GM18907 (cell line): ENCODE measurements at regions not wholly inside any gene's neighbourhood (a gene's known extent, or its start where the extent isn't known, plus 50 kb on each side); places are given as distances from the start of the nearest gene placed in this dataset.

ENCODE experiments used
- ATAC-seq: cut with Tn5 transposase; IDR thresholded peaks from one replicate; pipeline ENCODE4 v1.9.1; 2021; ENCODE audit warnings: mild to moderate bottlenecking, moderate library complexity; ENCODE audit not compliant: unreplicated experiment

DNA sequence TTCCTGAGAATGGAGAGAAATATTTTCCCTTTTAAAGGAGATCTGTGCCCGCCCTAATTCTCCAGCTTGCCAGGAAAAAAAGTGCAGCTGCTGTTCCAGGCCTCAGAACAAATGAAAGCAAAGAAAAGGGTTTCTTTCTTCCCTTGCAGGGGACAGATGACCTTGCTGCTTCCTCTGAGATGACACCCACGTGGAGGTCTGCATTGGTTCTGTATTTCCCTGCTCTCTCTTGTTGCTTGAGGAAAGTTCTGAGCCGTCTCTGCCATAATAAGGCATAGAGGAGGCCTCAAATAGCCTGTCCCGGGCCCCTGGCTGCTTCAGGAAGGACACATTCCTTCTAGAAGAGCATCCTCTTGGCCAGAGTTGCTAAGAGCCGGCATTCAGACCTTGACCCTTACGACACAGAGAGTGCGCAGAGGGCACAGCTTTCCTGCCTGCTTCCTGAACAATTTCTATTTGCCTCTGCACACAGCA, 501.8 kb upstream of the SULF2 start:
- ATAC-seq, result no peak

DNA sequence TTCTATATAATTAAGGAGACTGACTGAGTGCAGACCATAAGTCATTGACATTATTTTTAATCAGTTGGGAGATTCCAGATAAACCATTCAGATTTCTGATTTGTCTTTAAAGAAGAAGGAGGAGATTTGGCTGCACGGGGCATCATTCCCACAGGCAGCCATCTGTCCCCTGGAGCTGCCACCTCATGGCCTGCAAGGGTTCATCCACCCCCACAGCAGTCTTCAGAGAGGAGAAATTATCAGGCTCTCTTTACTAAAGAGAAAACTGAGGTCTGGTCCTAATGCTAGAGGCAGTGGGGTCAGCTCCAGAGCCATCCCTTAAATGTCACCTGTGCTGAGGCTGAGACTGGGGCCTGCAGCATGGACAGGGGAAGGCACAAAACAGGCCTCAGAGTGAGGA, 501.3 kb upstream of the SULF2 start:
- no peak for ATAC-seq

DNA sequence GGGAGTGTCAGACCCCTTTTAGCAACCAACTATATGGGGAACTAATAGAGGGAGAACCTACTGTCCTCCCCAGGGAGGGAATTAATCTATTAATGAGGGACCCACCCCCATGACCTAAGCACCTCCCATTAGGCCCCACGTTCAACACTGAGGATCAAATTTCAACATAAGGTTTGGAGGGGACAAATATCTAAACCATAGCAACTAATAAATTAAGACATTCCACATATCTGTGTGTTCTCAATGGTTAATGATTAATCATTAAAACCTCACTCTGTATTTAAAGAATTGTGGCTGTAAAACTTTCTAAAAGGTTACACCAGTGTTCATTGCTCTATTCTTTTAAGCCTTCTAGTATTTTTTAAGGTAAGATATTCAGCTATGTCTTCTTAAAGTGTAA, 500.4 kb upstream of the SULF2 start:
- no peak for ATAC-seq

DNA sequence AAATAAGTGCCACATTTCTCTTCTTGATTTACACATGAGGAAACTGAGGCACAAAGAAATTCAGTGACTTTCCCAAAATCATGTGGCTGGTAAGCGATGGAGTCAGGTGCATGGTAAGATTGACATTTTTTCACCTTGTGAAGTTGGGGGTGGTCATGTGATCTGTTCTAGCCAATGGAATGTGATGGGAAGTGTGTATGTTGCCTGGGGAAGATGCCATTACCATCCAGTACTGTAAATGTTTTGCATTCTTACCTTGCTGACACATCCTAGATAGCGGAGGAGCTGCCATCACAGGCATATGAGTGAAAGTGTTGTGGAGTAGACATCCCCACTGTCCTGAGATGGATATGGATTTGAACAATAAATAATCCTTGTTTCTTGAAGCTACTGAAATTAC, 499.6 kb upstream of the SULF2 start:
- ATAC-seq, result no peak

DNA sequence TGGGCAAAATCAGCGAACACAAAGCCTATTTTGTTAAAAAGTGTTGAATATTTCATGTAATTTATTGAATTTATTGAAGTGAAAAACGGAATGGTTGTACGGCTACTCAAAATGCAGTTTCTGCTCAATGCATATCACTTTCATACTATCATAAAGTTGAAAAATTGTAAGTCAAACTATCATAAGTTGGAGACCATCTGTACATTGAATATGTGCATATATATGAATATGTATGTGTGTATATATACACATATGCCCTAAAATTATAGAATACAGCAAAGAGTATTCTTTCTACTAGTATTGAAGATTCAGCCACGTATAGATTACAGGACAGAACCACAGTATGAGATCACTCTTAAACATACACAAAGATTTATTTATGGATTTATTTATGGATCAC, 499.0 kb upstream of the SULF2 start:
- no peak for ATAC-seq

DNA sequence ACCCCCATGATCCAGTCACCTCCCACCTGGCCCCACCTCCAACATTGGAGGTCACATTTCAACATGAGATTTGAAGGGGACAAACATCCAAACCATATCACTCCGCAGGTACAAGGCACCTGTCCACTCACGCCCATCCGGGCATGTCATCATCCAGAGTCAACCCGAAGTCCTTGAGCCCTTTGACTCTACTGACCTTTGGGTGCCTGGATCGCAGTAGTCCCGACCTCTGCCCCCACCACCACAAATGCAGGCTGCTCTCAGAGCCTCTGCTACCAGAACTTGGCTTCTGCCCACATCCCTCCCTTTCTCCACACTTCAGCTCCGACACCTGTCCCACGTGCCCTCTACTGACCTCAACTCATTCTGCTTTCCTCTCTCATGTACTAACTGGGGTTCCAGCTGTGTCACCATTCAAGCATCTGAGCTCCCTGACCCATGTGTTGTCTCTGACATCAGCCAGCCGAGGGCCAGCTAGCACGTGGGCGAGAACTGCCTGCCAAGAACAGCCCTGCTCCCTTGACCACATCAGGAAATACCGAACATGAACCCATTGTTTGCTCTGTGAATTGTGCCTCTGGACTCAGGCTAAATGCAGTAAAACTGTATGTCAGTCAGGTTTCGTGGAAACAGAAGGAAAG, 498.3 kb upstream of the SULF2 start:
- no peak for ATAC-seq

DNA sequence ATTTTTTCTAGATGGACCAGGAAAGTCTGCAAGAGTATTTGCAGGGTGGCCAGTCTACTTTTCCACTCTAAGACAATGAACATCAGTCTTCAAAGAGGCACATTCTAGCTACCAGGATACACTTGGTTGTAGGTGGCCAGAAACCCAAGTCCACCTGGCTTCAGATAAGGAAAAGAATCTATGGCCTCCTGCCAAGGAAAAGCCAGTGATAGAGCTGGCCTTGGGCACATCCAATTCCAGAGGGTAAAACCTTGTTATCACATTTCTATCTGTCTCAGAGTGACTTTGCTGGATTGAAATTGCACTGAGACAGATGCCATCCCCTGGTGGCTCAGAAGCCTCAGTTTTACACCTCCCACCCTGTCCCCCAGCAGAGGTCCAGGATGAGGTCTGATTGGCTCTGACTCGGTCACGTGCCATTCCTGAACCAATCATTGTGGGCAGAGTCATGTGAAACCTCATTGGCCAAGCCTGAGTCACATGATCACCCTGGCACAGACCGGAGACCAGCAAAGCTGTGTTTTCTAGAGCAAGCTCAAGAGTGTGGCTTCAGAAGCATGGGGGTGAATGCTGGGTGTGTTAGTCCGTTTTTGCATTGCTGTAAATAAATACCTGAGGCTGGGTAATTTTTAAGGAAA, 497.4 kb upstream of the SULF2 start:
- ATAC-seq, result no peak

DNA sequence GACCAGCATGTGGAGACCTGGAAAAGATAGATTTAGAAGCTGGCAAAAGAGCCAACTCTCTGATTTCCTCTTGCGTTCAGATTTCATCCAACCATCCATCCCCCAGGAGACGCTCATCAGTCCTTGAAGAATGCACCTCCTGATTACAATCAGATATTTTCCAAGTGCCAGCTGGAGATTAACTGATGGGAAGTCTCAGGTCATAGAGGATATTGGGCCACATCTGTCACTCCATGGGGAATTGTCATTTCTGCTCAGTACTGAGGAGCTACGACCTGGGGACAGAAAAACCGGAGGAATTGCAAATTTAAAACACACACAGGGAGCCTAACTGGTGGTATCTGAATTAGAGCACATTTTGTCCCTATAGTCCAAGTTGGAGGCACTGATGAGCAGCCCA, 496.2 kb upstream of the SULF2 start:
- no peak for ATAC-seq

DNA sequence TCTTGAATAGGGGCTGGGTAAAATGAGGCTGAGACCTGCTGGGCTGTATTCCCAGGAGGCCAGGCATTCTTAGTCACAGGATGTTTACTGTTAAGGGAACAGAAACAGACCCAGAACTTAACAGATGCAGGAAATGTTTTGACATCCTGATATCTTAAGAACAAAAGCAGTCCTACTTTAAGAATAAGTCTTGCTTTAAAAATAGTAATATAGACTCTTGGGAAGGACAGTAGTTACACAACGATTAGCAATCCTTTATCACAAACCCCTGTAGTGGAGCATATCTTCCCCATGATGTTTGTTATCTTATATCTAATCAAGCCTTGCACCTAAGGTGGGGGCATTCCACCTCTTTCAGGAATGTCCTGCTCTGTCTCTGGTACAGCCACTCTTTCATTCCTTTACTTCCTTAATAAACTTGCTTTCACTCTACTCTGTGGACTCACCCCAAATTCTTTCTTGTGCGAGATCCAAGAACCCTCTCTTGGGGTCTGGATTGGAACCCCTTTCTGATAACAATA, 493.7 kb upstream of the SULF2 start:
- ATAC-seq, result no peak

DNA sequence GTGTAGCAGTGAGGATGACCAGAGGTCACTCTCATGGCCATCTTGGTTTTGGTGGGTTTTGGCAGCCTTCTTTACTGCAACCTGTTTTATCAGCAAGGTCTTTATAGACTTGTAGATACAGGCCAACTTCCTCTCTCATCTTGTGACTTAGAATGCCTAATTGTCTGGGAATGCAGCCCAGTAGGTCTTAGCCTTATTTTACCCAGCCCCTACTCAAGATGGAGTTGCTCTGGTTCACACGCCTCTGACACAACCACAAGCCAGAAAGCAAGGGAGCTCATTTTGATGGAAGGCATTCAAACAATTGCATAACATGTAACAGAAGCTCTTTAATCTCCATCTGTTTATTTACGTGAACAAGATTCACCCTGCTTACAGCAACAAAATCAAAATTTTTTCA, 492.0 kb upstream of the SULF2 start:
- no peak for ATAC-seq

DNA sequence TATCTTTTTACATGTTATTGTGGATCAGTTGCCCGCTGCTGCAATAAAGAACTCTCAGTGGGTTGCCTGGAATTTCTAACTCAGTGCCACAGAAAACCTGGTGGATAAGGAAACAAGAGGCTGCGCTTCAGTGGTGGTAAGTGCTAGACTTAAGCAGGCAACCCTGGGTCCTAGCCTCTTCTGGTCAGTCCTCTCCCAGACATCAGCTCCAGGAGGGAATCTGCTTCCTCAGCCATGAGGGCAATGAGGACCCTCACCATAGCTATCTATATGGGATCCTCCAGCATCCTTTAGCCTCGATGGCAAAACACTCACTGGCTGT, 490.7 kb upstream of the SULF2 start:
- no peak for ATAC-seq

DNA sequence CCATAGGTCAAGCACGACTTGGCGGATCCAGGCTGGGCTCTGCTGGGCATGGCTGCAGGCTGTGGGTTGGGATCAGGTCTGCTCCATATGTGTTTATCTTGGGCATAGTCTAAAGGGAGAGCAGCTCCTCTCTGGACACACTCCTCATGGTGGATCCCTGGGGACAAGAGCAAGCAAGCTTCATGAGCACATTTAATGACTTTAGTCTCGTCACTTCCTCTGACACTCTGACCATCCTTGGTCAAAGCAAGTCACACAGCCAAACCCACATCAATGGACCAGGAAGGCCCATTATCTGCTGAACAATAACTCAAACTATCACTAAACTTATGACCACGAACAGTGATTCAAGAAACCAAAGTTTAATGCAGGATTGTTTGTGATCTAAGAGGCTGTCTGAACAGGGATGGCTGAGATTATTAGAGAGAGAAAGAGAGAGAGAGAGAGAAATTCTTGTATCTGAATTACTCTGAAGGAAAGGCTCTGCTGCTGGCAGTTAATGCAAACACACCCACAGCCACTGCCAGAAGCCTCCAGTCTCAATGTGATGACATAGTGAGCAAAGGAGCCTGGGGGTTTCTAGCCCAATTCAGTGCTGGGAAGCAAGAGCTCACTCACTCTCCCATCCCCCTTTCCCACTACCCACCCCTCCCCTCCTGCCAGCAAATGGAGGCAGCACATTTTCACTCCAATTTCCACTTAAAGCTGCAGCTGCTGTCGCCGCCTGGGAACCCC, 490.2 kb upstream of the SULF2 start:
- ATAC-seq, result no peak

DNA sequence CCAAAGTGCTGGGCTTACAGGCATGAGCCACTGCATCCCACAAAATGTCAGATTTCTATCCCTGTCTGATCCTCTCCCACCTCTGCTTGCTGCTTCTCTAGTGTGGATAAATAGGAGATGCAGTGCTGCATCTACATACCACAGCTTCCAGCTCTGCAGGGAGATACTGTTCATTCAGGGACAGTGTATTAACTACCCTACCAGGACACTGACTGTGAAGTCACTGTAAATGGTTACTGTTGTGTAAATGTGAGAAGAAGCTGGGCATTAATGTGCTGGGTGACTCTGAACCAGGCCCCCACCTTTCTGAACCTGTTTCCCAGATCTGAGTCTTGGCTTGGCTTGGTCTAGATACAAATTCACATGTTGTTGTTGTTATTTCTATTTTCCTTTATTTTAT, 488.6 kb upstream of the SULF2 start:
- ATAC-seq, result no peak

DNA sequence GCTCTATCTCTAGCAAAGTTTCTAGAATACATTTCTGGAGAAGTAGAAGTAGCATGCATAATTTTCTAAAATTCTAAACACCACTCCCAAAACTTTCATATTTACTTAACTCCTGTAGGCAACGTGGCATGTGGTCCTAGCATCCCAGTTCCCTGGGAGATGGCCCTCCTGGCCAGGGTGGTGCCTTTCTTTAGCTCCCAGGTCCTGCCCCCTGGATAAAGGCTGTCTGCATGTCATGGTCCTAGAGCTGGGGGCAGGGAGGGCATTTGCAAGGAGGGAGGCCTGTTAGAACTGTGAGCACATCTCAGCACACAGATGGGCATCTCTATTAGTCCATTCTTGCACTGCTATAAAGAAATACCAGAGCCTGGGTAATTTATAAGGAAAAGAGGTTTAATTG, 485.6 kb upstream of the SULF2 start:
- ATAC-seq, result no peak

DNA sequence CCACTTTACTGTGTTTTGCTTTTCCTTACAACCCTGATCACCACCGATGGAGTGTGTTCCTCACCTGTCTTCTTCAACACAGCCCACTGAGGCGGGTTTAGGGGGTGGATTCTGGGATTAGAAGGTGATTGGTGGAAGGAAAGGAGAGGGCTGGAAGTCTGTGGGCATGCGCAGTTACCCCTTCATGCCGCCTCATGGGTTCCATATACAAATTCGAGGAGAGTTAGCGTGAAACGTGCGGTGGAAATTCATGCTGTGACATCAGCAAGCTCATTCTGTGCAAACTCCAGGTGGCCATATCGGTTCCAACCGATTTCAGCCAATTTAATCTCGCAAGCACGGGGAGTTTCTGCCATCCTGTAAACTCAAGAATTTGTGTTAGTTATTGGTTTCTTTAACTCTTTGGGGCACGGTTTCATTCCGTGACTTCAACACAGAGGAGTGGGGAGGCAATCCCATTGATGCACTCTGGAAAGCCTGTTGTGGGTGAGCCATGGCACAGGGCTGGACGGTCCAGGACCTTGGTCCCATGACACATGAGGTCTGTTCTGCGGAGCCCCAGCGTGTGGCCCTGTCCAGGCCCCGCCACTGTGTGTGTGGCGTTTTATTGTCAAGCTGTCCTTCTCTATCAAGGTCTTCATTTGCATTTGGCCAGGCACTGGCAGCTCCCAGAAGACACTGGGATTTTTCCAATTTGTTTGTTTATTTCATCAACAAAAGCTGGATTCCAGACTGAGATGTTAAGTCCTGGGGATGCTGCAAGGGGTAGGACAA, 482.8 kb upstream of the SULF2 start:
- ATAC-seq, result no peak

DNA sequence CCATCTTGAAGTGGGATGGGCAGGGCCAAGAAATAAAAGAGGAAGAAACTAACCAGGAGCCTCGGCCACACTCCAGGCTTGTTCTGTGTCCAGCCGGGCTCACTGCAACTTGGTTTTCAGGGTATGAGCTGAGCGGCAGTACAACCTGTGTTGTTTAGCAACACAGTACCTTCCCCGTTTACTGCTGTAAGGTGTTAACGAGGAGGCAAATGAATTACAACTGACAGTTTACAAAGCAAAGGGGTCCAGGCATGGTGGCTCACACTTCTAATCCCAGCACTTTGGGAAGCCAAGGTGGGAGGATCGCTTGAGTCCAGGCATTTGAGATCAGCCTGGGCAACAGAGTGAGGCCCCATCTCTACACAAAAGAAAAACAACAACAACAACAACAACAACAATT, 481.3 kb upstream of the SULF2 start:
- ATAC-seq, result no peak

DNA sequence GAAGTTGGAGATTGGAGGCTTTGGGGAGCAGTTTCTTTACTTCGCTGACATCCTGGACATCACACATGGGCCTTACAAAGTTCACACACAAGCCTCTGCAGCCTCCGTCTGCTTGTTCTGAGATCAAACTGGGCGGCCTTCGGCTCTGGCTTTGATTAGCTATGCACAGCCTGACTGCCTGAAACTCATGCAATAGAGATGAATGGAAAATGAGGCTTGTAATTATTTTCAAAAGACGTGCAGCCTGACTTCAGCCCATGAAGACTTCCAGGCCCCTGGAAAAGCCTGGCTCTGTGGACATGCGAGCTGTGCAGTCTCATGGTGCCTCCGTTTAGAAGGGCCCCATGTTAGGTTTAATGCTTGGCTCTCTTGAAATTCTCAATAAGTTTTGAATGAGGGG, 480.5 kb upstream of the SULF2 start:
- ATAC-seq, result no peak

DNA sequence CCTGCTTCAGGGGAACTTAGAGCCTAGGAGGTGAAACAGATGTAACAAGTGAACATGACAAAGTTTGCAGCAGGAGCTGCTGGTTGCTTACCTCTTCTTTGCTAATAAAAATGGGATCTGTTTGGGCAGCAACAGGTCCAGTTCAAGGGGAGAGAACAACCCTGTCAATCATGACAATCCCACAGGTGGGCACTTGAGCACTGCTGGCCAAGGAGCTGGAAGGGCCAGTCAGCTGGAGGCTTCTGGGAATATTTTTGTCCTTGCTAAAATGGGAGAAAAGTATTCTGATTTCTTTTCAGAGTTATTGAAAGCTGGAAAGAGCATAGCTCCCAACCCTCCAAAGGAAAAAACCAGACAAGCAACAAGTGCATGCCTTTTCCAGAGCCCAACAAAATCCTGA, 477.7 kb upstream of the SULF2 start:
- ATAC-seq, result no peak

DNA sequence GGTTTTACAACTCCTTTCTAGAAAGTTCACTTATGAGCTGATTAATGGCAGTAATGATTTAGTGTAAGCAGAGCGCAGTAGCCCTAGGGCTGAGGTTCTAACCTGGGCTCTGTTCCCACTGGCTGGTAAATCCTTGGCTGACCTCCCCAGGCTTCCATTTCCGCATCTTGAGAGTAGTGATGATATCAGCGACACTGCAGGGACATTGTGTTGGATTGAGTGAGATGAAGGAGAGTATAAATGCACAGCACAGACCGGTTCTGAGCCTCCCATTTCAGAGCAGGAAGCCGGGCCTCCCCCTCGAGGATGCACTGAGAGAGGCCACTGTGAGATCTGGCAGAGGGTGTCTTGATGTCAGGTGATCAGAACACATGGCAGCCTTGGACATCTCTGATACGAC, 477.2 kb upstream of the SULF2 start:
- no peak for ATAC-seq

DNA sequence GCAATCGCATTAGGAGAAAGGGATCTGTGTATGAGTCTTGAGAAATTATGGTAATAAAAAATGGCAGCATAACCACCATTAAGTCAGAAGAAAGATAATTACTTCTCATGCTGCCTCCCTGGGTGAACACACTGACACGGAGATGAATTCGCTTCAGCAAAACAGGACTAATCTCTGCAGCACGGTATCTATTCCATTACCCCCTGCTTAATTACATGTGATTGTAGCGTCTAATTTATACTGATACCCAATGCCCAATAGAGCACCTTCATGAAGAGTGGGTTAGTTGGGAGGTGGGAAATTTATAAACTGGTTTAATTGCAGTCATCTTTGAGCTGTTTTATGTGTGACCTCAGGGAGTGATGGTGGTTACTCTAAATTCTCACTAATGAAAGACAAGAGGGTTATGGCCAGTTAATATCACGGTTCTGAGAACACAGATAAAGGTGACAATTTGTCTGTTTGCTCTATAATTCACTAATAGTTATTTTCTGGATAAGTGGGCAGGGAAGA, 476.2 kb upstream of the SULF2 start:
- ATAC-seq, result no peak

DNA sequence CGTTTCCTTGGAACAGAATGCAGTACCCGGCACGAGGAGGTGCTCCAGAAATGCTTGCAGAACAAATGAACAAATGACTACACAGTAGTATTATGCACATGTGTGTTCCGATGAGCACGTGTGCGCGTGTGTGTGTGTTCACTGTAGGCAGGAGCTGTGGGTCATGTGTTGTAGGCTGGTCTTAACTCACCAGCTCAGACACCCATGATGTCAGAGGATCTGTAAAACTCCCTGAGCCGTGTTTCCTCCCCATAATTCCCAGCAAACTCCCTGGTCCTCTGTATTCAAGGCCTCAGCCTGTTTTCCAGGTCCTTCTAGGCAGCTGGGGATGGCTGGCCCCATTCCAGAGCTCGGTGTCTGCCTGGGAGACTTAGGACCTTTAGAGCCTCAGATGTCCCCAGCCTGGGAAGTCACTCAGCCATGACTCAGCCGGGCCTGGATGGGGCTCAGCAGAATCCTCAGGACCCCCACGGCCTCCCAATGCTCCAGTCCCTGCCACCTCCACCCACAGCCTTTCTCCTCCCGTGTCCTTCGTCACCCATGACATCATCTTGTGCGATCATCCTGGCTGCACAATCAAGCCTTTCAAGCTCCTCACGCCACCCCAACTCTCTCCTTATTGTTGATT, 475.0 kb upstream of the SULF2 start:
- no peak for ATAC-seq
